HepG2 (cell line): ENCODE measurements at regions not wholly inside any gene's neighbourhood (a gene's known extent, or its start where the extent isn't known, plus 50 kb on each side); places are given as distances from the start of the nearest gene placed in this dataset.

Experiments used
- ATAC-seq: fragments of 200-7000 bp; cut with Tn5 transposase; 3 replicates; pipeline ENCODE4 v1.9.1; 2020; ENCODE audit warnings: mild to moderate bottlenecking, moderate library complexity
- BruUV-seq: library from RNA; stranded (reverse); fragments of 400-500 nt; replicated peaks from 2 replicates; lab custom pipeline; 2021; lab: Mats Ljungman, UMichigan
- CTCF ChIA-PET: fragments of 300-600 bp; formaldehyde crosslinking; extraction: SDS; loops from one replicate; lab custom pipeline; 2021; ENCODE audit warnings: low total read pairs, inconsistent platforms, low intra/inter-chr PET ratio; lab: Yijun Ruan, JAX
- POLR2A ChIA-PET: fragments of 350-600 bp; sonication (Branson Sonifier 250); formaldehyde crosslinking; loops from one replicate; lab custom pipeline; 2020; ENCODE audit warnings: antibody characterized with exemption, inconsistent platforms; lab: Yijun Ruan, JAX
- DNase-seq: peaks from one replicate; pipeline ENCODE4 v3.0.0-alpha.2; 2015; ENCODE audit warnings: low spot score
- FAIRE-seq: peaks from 3 replicates; lab custom pipeline; 2011; peaks lifted over from hg19 to GRCh38; lab: Jason Lieb, UNC
- H2AFZ ChIP-seq: one replicate; pipeline ENCODE4 v1.6.1; 2011; ENCODE audit warnings: low read length, inconsistent platforms
- H3K27ac ChIP-seq: fragments of 300-600 bp; 3 replicates; pipeline ENCODE4 v1.8.0; 2011; ENCODE audit warnings: mixed run types, mild to moderate bottlenecking, mixed read lengths, low read length, inconsistent platforms; ENCODE audit not compliant: insufficient read depth; ENCODE audit errors: extremely low read length
- H3K27me3 ChIP-seq, 2 experiments: fragments of 200-600 bp in 1 of 2; 2 replicates in 1 of 2; 3 replicates in 1 of 2; pipeline versions ENCODE4 v1.6.0 to v1.8.0; 2011; ENCODE audit warnings: low read length in 2 of 2, mild to moderate bottlenecking in 2 of 2, moderate library complexity in 2 of 2, inconsistent platforms in 1 of 2; ENCODE audit not compliant: insufficient read depth in 2 of 2, control insufficient read depth in 1 of 2
- H3K36me3 ChIP-seq, 2 experiments: fragments of 200-600 bp in 1 of 2; replicated peaks in 1 of 2; 2 replicates in 1 of 2; 3 replicates in 1 of 2; pipeline versions ENCODE4 v1.5.1 to v1.8.0; 2011; ENCODE audit warnings: low read length in 2 of 2, inconsistent platforms in 1 of 2; ENCODE audit not compliant: insufficient read depth in 2 of 2, control insufficient read depth in 1 of 2
- H3K4me1 ChIP-seq: 2 replicates; pipeline ENCODE4 v1.5.1; 2012; ENCODE audit warnings: low read length, inconsistent platforms; ENCODE audit not compliant: insufficient read depth
- H3K4me2 ChIP-seq: 2 replicates; pipeline ENCODE4 v1.6.0; 2011; ENCODE audit warnings: low read depth, low read length, inconsistent platforms
- H3K4me3 ChIP-seq, 3 experiments: fragments of 200-600 bp in 1 of 3; sonication (generic), shearing (Covaris generic) in 1 of 3; replicated peaks in 1 of 3; 2 replicates each; pipeline ENCODE4 v1.5.1; 2011 to 2016; ENCODE audit warnings: low read length in 3 of 3, inconsistent platforms in 2 of 3, low read depth in 2 of 3, mild to moderate bottlenecking in 2 of 3, control low read depth in 1 of 3, mixed read lengths in 1 of 3; ENCODE audit not compliant: insufficient read depth in 1 of 3
- H3K79me2 ChIP-seq: one replicate; pipeline ENCODE4 v1.6.1; 2011; ENCODE audit warnings: low read length, inconsistent platforms; ENCODE audit not compliant: insufficient read depth
- H3K9ac ChIP-seq: 2 replicates; pipeline ENCODE4 v1.6.0; 2011; ENCODE audit warnings: mild to moderate bottlenecking, low read depth, low read length, inconsistent platforms; ENCODE audit not compliant: insufficient read depth
- H3K9me3 ChIP-seq: 2 replicates; pipeline ENCODE4 v1.5.1; 2012; ENCODE audit warnings: mild to moderate bottlenecking, low read length
- H4K20me1 ChIP-seq: 2 replicates; pipeline ENCODE4 v1.6.0; 2011; ENCODE audit warnings: inconsistent platforms, mild to moderate bottlenecking, low read length, moderate library complexity; ENCODE audit not compliant: insufficient read depth
- CHD4 ChIP-seq: fragments of 200-600 bp; sonication (generic); IDR thresholded peaks from 2 replicates; pipeline ENCODE4 v1.7.0; 2017; ENCODE audit warnings: mild to moderate bottlenecking, low read length, borderline replicate concordance
- ISX ChIP-seq: sonication (generic); formaldehyde crosslinking; conservative IDR thresholded peaks from 2 replicates; pipeline ENCODE4 v1.5.0; 2020; ENCODE audit warnings: missing genetic modification reagents
- MATR3 ChIP-seq: sonication (generic); formaldehyde crosslinking; IDR thresholded peaks from 2 replicates; pipeline ENCODE4 v1.4.0; 2020; ENCODE audit warnings: missing genetic modification reagents
- NR2F2 ChIP-seq: IDR thresholded peaks from 2 replicates; pipeline ENCODE4 v1.6.1; 2012; ENCODE audit warnings: low read depth, inconsistent platforms, borderline replicate concordance
- RFX1 ChIP-seq: fragments of 450-650 bp; IDR thresholded peaks from 2 replicates; pipeline ENCODE4 v1.6.1; 2017
- SRY ChIP-seq: sonication (generic); formaldehyde crosslinking; IDR thresholded peaks from 2 replicates; pipeline ENCODE4 v1.8.0; 2022; ENCODE audit warnings: mild to moderate bottlenecking, missing genetic modification reagents
- SUZ12 ChIP-seq: fragments of 150-350 bp; IDR thresholded peaks from 2 replicates; pipeline ENCODE4 v1.6.1; 2014; ENCODE audit warnings: low read depth, low read length
- TBX3 ChIP-seq: fragments of 450-650 bp; IDR thresholded peaks from 2 replicates; pipeline ENCODE4 v1.6.1; 2017; ENCODE audit warnings: antibody characterized with exemption, mild to moderate bottlenecking, inconsistent platforms, borderline replicate concordance
- WIZ ChIP-seq: sonication (generic); formaldehyde crosslinking; IDR thresholded peaks from 2 replicates; pipeline ENCODE4 v1.5.1; 2020; ENCODE audit warnings: mild to moderate bottlenecking, missing genetic modification reagents
- ZNF264 ChIP-seq: sonication (generic); formaldehyde crosslinking; IDR thresholded peaks from 2 replicates; pipeline ENCODE4 v1.4.0; 2020; ENCODE audit warnings: missing genetic modification reagents
- ZNF3 ChIP-seq: IDR thresholded peaks from 2 replicates; pipeline ENCODE4 v1.7.0; 2017; ENCODE audit warnings: inconsistent platforms
- ZNF350 ChIP-seq: sonication (generic); formaldehyde crosslinking; IDR thresholded peaks from 2 replicates; pipeline ENCODE4 v1.4.0; 2020; ENCODE audit warnings: mild to moderate bottlenecking, low read depth, missing genetic modification reagents, borderline replicate concordance
- ZNF788 ChIP-seq: sonication (generic); formaldehyde crosslinking; IDR thresholded peaks from 2 replicates; pipeline ENCODE4 v1.5.0; 2020; ENCODE audit warnings: mild to moderate bottlenecking, missing genetic modification reagents, borderline replicate concordance
- ZSCAN20 ChIP-seq: sonication (generic); formaldehyde crosslinking; IDR thresholded peaks from 2 replicates; pipeline ENCODE4 v1.4.0; 2020; ENCODE audit warnings: missing genetic modification reagents, mild to moderate bottlenecking, borderline replicate concordance
- WGBS: methylation state at CpG from one replicate; pipeline ENCODE4 v1.1.6; 2017; ENCODE audit warnings: low lambda C conversion rate; 5-methylcytosine and 5-hydroxymethylcytosine counted together
- in situ Hi-C: cut with HindIII; loops from 2 replicates; pipeline ENCODE4 v1.10.0; 2017; ENCODE audit warnings: low pct_unique_long_range_greater_than_20kb; ENCODE audit not compliant: extremely low pct_ligation_motif_present
- intact Hi-C: fragments of 100-400 bp; cut with micrococcal nuclease; formaldehyde crosslinking; loops from one replicate; pipeline ENCODE4 v1.10.0; 2022; ENCODE audit not compliant: unreplicated experiment
- TF ChIP-seq, protein P1 (sequence below): IDR thresholded peaks from 2 replicates; pipeline ENCODE4 v1.6.1; 2018; ENCODE audit warnings: missing genetic modification reagents
- TF ChIP-seq, protein P2 (sequence below): sonication (generic); formaldehyde crosslinking; IDR thresholded peaks from 2 replicates; pipeline ENCODE4 v1.4.0; 2020; ENCODE audit warnings: mild to moderate bottlenecking, missing genetic modification reagents
- TF ChIP-seq, protein P3 (sequence below): sonication (generic); formaldehyde crosslinking; IDR thresholded peaks from 2 replicates; pipeline ENCODE4 v1.5.0; 2020; ENCODE audit warnings: mild to moderate bottlenecking, missing genetic modification reagents, moderate library complexity
- TF ChIP-seq, protein P4 (sequence below): IDR thresholded peaks from 2 replicates; pipeline ENCODE4 v1.6.1; 2016; ENCODE audit warnings: missing compliant biosample characterization, missing genetic modification reagents, borderline replicate concordance
- TF ChIP-seq, protein P5 (sequence below): sonication (generic); formaldehyde crosslinking; IDR thresholded peaks from 2 replicates; pipeline ENCODE4 v1.4.0; 2020; ENCODE audit warnings: missing genetic modification reagents

DNA sequence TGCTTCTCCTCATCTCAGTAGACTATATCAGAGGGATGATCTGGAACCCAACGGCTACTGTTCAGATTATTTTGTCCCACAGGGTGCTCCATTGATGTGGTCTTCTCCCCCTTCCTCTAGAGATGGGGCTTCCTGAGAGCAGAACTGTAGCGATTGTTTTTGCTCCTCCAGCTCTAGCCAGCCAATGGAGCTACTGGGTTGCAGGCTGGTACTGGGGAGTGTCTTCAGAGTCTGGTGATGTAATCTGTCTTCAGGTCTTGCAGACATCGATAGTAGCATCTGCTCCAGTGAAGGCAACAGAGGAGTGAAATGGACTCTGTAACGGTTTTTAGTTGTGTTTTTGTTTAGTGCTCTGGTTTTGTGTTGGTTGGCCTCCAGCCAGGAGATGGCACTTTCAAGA is 621.9 kb downstream of the RNF144A start:
- no peaks in the 10 kb centered on the region for H3K9me3 ChIP-seq
- no peaks in the 10 kb centered on the region for H4K20me1 ChIP-seq
- H3K9ac ChIP-seq = no peak overlapping the region
- ChIA-PET POLR2A (no interaction called here), CTCF (no interaction called here)
- TF ChIP-seq, protein P1, sequence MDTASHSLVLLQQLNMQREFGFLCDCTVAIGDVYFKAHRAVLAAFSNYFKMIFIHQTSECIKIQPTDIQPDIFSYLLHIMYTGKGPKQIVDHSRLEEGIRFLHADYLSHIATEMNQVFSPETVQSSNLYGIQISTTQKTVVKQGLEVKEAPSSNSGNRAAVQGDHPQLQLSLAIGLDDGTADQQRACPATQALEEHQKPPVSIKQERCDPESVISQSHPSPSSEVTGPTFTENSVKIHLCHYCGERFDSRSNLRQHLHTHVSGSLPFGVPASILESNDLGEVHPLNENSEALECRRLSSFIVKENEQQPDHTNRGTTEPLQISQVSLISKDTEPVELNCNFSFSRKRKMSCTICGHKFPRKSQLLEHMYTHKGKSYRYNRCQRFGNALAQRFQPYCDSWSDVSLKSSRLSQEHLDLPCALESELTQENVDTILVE = no peak
- TF ChIP-seq, protein P2, sequence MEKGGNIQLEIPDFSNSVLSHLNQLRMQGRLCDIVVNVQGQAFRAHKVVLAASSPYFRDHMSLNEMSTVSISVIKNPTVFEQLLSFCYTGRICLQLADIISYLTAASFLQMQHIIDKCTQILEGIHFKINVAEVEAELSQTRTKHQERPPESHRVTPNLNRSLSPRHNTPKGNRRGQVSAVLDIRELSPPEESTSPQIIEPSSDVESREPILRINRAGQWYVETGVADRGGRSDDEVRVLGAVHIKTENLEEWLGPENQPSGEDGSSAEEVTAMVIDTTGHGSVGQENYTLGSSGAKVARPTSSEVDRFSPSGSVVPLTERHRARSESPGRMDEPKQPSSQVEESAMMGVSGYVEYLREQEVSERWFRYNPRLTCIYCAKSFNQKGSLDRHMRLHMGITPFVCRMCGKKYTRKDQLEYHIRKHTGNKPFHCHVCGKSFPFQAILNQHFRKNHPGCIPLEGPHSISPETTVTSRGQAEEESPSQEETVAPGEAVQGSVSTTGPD = no peak
- TF ChIP-seq CHD4 = no peak
- TF ChIP-seq, protein P3, sequence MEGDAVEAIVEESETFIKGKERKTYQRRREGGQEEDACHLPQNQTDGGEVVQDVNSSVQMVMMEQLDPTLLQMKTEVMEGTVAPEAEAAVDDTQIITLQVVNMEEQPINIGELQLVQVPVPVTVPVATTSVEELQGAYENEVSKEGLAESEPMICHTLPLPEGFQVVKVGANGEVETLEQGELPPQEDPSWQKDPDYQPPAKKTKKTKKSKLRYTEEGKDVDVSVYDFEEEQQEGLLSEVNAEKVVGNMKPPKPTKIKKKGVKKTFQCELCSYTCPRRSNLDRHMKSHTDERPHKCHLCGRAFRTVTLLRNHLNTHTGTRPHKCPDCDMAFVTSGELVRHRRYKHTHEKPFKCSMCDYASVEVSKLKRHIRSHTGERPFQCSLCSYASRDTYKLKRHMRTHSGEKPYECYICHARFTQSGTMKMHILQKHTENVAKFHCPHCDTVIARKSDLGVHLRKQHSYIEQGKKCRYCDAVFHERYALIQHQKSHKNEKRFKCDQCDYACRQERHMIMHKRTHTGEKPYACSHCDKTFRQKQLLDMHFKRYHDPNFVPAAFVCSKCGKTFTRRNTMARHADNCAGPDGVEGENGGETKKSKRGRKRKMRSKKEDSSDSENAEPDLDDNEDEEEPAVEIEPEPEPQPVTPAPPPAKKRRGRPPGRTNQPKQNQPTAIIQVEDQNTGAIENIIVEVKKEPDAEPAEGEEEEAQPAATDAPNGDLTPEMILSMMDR (CRISPR knock-in tag) = no peak
- no peak for TF ChIP-seq SUZ12
- no peak for TF ChIP-seq RFX1
- TF ChIP-seq, protein P4, sequence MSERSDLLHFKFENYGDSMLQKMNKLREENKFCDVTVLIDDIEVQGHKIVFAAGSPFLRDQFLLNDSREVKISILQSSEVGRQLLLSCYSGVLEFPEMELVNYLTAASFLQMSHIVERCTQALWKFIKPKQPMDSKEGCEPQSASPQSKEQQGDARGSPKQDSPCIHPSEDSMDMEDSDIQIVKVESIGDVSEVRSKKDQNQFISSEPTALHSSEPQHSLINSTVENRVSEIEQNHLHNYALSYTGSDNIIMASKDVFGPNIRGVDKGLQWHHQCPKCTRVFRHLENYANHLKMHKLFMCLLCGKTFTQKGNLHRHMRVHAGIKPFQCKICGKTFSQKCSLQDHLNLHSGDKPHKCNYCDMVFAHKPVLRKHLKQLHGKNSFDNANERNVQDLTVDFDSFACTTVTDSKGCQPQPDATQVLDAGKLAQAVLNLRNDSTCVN (CRISPR knock-in tag) = no peak
- TF ChIP-seq ZNF350 = no peak
- no peak for TF ChIP-seq ZNF264
- TF ChIP-seq ZNF3 = no peak
- no peak for TF ChIP-seq ZNF788 (CRISPR knock-in tag)
- no peak for TF ChIP-seq ISX (CRISPR knock-in tag)
- TF ChIP-seq NR2F2 = no peak
- TF ChIP-seq WIZ (CRISPR knock-in tag) = no peak
- TF ChIP-seq SRY (CRISPR knock-in tag) = no peak
- no peak for TF ChIP-seq TBX3
- TF ChIP-seq ZSCAN20 = no peak
- TF ChIP-seq MATR3 (CRISPR knock-in tag) = no peak
- TF ChIP-seq, protein P5, sequence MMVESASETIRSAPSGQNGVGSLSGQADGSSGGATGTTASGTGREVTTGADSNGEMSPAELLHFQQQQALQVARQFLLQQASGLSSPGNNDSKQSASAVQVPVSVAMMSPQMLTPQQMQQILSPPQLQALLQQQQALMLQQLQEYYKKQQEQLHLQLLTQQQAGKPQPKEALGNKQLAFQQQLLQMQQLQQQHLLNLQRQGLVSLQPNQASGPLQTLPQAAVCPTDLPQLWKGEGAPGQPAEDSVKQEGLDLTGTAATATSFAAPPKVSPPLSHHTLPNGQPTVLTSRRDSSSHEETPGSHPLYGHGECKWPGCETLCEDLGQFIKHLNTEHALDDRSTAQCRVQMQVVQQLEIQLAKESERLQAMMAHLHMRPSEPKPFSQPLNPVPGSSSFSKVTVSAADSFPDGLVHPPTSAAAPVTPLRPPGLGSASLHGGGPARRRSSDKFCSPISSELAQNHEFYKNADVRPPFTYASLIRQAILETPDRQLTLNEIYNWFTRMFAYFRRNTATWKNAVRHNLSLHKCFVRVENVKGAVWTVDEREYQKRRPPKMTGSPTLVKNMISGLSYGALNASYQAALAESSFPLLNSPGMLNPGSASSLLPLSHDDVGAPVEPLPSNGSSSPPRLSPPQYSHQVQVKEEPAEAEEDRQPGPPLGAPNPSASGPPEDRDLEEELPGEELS (CRISPR knock-in tag) = no peak
- 5% methylated on average over 4 of the region's 4 CpGs for WGBS
- H3K79me2 ChIP-seq = no peaks in the 10 kb centered on the region
- FAIRE-seq (no peak), DNase-seq (no peak), ATAC-seq (no peak)
- no peaks in the 10 kb centered on the region for H3K36me3 ChIP-seq
- no peak overlapping the region for H3K4me2 ChIP-seq
- H2AFZ ChIP-seq = no peak overlapping the region
- H3K4me3 ChIP-seq = no peak overlapping the region
- H3K4me1 ChIP-seq = no peaks in the 10 kb centered on the region
- BruUV-seq = no TSS peak
- no peaks in the 10 kb centered on the region for H3K27me3 ChIP-seq
- in situ Hi-C loops = no loop called here
- H3K27ac ChIP-seq = no peak overlapping the region
- intact Hi-C loops = no loop called here
